GM12878 (cell line): ENCODE measurements at regions not wholly inside any gene's neighbourhood (a gene's known extent, or its start where the extent isn't known, plus 50 kb on each side); places are given as distances from the start of the nearest gene placed in this dataset.

ENCODE experiments used
- ATAC-seq: fragments of 200-7000 bp; cut with Tn5 transposase; 3 replicates; pipeline ENCODE4 v1.9.1; 2020; ENCODE audit warnings: mild to moderate bottlenecking, moderate library complexity
- BruUV-seq: library from RNA; stranded (reverse); fragments of 400-500 nt; replicated peaks from 2 replicates; lab custom pipeline; 2021; lab: Mats Ljungman, UMichigan
- CTCF ChIA-PET: fragments of 300-600 bp; sonication (Branson Sonifier 250); formaldehyde crosslinking; extraction: SDS; loops from one replicate; lab custom pipeline; 2021; ENCODE audit warnings: inconsistent platforms; lab: Yijun Ruan, JAX
- POLR2A ChIA-PET: fragments of 350-600 bp; formaldehyde crosslinking; extraction: SDS; loops from one replicate; lab custom pipeline; 2021; ENCODE audit warnings: inconsistent platforms; lab: Charles Lee
- RAD21 ChIA-PET: fragments of 300-600 bp; sonication (Branson Sonifier 250); formaldehyde crosslinking; loops from one replicate; lab custom pipeline; 2023; ENCODE audit warnings: antibody characterized with exemption; ENCODE audit not compliant: unreplicated experiment; lab: Charles Lee
- SMC1A ChIA-PET: fragments of 300-600 bp; sonication (Branson Sonifier 250); formaldehyde crosslinking; loops from one replicate; lab custom pipeline; 2023; ENCODE audit not compliant: unreplicated experiment, uncharacterized antibody; lab: Charles Lee
- DNase-seq: peaks from one replicate; pipeline ENCODE4 v3.0.0-alpha.2; 2011; ENCODE audit warnings: low read depth, low spot score
- FAIRE-seq: peaks from 3 replicates; lab custom pipeline; 2011; peaks lifted over from hg19 to GRCh38; lab: Jason Lieb, UNC
- H2AFZ ChIP-seq: 2 replicates; pipeline ENCODE4 v1.6.0; 2011; ENCODE audit warnings: low read depth, low read length, control low read depth; ENCODE audit not compliant: control insufficient read depth
- H3K27ac ChIP-seq: 2 replicates; pipeline ENCODE4 v1.5.1; 2011; ENCODE audit warnings: control low read depth; ENCODE audit not compliant: control insufficient read depth, insufficient read depth
- H3K27me3 ChIP-seq, 2 experiments: replicated peaks in 1 of 2; 2 replicates each; pipeline versions ENCODE4 v1.6.0 to v1.6.1; 2011; ENCODE audit warnings: low read length in 1 of 2; ENCODE audit not compliant: control insufficient read depth in 2 of 2, insufficient read depth in 2 of 2
- H3K36me3 ChIP-seq, 2 experiments: 2 replicates each; pipeline ENCODE4 v1.5.1; 2011; ENCODE audit warnings: low read length in 1 of 2; ENCODE audit not compliant: control insufficient read depth in 2 of 2, insufficient read depth in 2 of 2
- H3K4me1 ChIP-seq: 2 replicates; pipeline ENCODE4 v1.6.1; 2011; ENCODE audit warnings: mild to moderate bottlenecking, low read length, moderate library complexity, mixed read lengths; ENCODE audit not compliant: control insufficient read depth, insufficient read depth
- H3K4me2 ChIP-seq: 2 replicates; pipeline ENCODE4 v1.6.0; 2011; ENCODE audit warnings: control low read depth; ENCODE audit not compliant: control insufficient read depth, insufficient read depth
- H3K4me3 ChIP-seq: fragments of 200-600 bp; sonication (generic); 2 replicates; pipeline ENCODE4 v1.5.1; 2016
- H3K79me2 ChIP-seq: 2 replicates; pipeline ENCODE4 v1.6.0; 2011; ENCODE audit warnings: low read length; ENCODE audit not compliant: control insufficient read depth, insufficient read depth
- H3K9ac ChIP-seq: 2 replicates; pipeline ENCODE4 v1.8.0; 2011; ENCODE audit warnings: low read length, control low read depth, mixed read lengths; ENCODE audit not compliant: control insufficient read depth, insufficient read depth
- H3K9me3 ChIP-seq: replicated peaks from 3 replicates; pipeline ENCODE4 v1.5.1; 2011; ENCODE audit warnings: mild to moderate bottlenecking, low read length; ENCODE audit not compliant: control insufficient read depth, insufficient read depth
- H4K20me1 ChIP-seq: 2 replicates; pipeline ENCODE4 v1.6.0; 2011; ENCODE audit not compliant: control insufficient read depth, insufficient read depth
- BACH1 ChIP-seq: fragments of 450-650 bp; IDR thresholded peaks from 2 replicates; pipeline ENCODE4 v1.6.1; 2017; ENCODE audit warnings: mild to moderate bottlenecking, borderline replicate concordance
- BRCA1 ChIP-seq: IDR thresholded peaks from 2 replicates; pipeline ENCODE4 v1.6.1; 2011; ENCODE audit warnings: low read depth, low read length, improper control_type of control experiment
- CHD1 ChIP-seq: IDR thresholded peaks from 2 replicates; pipeline ENCODE4 v1.6.1; 2012; ENCODE audit warnings: low read depth, low read length, improper control_type of control experiment
- EED ChIP-seq: sonication (generic); IDR thresholded peaks from 2 replicates; pipeline ENCODE4 v1.6.1; 2016; ENCODE audit warnings: antibody characterized with exemption, low read depth
- ETV6 ChIP-seq, 2 experiments: fragments of 450-650 bp in 1 of 2; IDR thresholded peaks in 1 of 2; conservative IDR thresholded peaks in 1 of 2; 2 replicates each; pipeline ENCODE4 v1.6.1; 2014; ENCODE audit warnings: antibody characterized with exemption in 1 of 2, borderline replicate concordance in 1 of 2, low read depth in 1 of 2, mild to moderate bottlenecking in 1 of 2, moderate library complexity in 1 of 2
- MYB ChIP-seq: fragments of 150-350 bp; IDR thresholded peaks from 2 replicates; pipeline ENCODE4 v1.6.1; 2014; ENCODE audit warnings: mild to moderate bottlenecking, low read depth, low read length, borderline replicate concordance
- NFXL1 ChIP-seq: fragments of 450-650 bp; IDR thresholded peaks from 2 replicates; pipeline ENCODE4 v1.6.1; 2017; ENCODE audit warnings: antibody characterized with exemption, mild to moderate bottlenecking, borderline replicate concordance
- RCOR1 ChIP-seq: conservative IDR thresholded peaks from 2 replicates; pipeline ENCODE4 v1.6.1; 2012; ENCODE audit warnings: low read depth, low read length, improper control_type of control experiment
- SIN3A ChIP-seq: IDR thresholded peaks from 2 replicates; pipeline ENCODE4 v1.6.1; 2012; ENCODE audit warnings: low read depth, low read length, improper control_type of control experiment
- SIX5 ChIP-seq: IDR thresholded peaks from 2 replicates; pipeline ENCODE4 v1.6.1; 2011; ENCODE audit warnings: mild to moderate bottlenecking, low read depth, low read length, moderate library complexity; ENCODE audit not compliant: severe bottlenecking
- WRNIP1 ChIP-seq: IDR thresholded peaks from 2 replicates; pipeline ENCODE4 v1.6.1; 2011; ENCODE audit warnings: low read depth, low read length, improper control_type of control experiment, borderline replicate concordance
- YY1 ChIP-seq: IDR thresholded peaks from 2 replicates; pipeline ENCODE4 v1.6.1; 2011; ENCODE audit warnings: low read depth, mild to moderate bottlenecking, low read length
- WGBS: methylation state at CpG from one replicate; pipeline ENCODE4 v1.1.6; 2016; ENCODE audit warnings: low lambda C conversion rate; ENCODE audit not compliant: insufficient replicate concordance, insufficient coverage; ENCODE audit errors: missing lambda C conversion rate; 5-methylcytosine and 5-hydroxymethylcytosine counted together
- in situ Hi-C: fragments of 300-500 bp; cut with MboI; formaldehyde crosslinking; loops from 9 replicates; pipeline ENCODE4 v1.14.3; 2018; ENCODE audit warnings: mixed read lengths
- intact Hi-C: fragments of 100-400 bp; cut with micrococcal nuclease; formaldehyde crosslinking; loops from one replicate; pipeline ENCODE4 v1.14.2; 2022; ENCODE audit not compliant: unreplicated experiment
- TF ChIP-seq, protein P1 (sequence below): IDR thresholded peaks from 2 replicates; pipeline ENCODE4 v1.6.1; 2011; ENCODE audit warnings: borderline replicate concordance, low read depth, mild to moderate bottlenecking, moderate library complexity, low read length; ENCODE audit not compliant: insufficient read depth, poor library complexity, severe bottlenecking
- TF ChIP-seq, protein P2 (sequence below): fragments of 450-650 bp; IDR thresholded peaks from 2 replicates; pipeline ENCODE4 v1.6.1; 2018; ENCODE audit warnings: mild to moderate bottlenecking, low read depth, moderate library complexity; ENCODE audit not compliant: partially characterized antibody
- TF ChIP-seq, protein P3 (sequence below): fragments of 450-650 bp; IDR thresholded peaks from 2 replicates; pipeline ENCODE4 v1.6.1; 2016; ENCODE audit warnings: mild to moderate bottlenecking, moderate library complexity, borderline replicate concordance
- TF ChIP-seq, protein P4 (sequence below): IDR thresholded peaks from 2 replicates; pipeline ENCODE4 v1.6.1; 2012; ENCODE audit warnings: low read depth, low read length, improper control_type of control experiment

GRCh38 chr12:75742048-75742447 lies 230.6 kb upstream of the KRR1 start:
- Histone ChIP-seq H3K36me3 (no peaks in the 10 kb centered on the region), H3K4me3 (no peak overlapping the region), H3K27ac (no peak overlapping the region), H4K20me1 (no peaks in the 10 kb centered on the region), H3K27me3 (no peaks in the 10 kb centered on the region), H3K9me3 (no peaks in the 10 kb centered on the region), H3K79me2 (no peaks in the 10 kb centered on the region), H3K4me2 (no peak overlapping the region), H3K4me1 (no peaks in the 10 kb centered on the region), H3K9ac (no peak overlapping the region), H2AFZ (no peak overlapping the region)
- BruUV-seq: no TSS peak
- ATAC-seq (no peak), FAIRE-seq (no peak), DNase-seq (no peak)
- ChIA-PET POLR2A (no interaction called here), RAD21 (no interaction called here), SMC1A (no interaction called here), CTCF (interaction anchor here (0.7 kb wide), 1 partner anchor 11 kb away, joined by 3 read pairs; no protein-coding TSS in a partner anchor)
- 33% methylated on average over 4 of the region's 4 CpGs for WGBS
- intact Hi-C loops: no loop called here
- in situ Hi-C loops: no loop called here
- no peak for TF ChIP-seq WRNIP1
- no peak for TF ChIP-seq NFXL1
- TF ChIP-seq SIX5: no peak
- TF ChIP-seq CHD1: no peak
- TF ChIP-seq, protein P1, sequence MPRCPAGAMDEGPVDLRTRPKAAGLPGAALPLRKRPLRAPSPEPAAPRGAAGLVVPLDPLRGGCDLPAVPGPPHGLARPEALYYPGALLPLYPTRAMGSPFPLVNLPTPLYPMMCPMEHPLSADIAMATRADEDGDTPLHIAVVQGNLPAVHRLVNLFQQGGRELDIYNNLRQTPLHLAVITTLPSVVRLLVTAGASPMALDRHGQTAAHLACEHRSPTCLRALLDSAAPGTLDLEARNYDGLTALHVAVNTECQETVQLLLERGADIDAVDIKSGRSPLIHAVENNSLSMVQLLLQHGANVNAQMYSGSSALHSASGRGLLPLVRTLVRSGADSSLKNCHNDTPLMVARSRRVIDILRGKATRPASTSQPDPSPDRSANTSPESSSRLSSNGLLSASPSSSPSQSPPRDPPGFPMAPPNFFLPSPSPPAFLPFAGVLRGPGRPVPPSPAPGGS: no peak
- TF ChIP-seq, protein P2, sequence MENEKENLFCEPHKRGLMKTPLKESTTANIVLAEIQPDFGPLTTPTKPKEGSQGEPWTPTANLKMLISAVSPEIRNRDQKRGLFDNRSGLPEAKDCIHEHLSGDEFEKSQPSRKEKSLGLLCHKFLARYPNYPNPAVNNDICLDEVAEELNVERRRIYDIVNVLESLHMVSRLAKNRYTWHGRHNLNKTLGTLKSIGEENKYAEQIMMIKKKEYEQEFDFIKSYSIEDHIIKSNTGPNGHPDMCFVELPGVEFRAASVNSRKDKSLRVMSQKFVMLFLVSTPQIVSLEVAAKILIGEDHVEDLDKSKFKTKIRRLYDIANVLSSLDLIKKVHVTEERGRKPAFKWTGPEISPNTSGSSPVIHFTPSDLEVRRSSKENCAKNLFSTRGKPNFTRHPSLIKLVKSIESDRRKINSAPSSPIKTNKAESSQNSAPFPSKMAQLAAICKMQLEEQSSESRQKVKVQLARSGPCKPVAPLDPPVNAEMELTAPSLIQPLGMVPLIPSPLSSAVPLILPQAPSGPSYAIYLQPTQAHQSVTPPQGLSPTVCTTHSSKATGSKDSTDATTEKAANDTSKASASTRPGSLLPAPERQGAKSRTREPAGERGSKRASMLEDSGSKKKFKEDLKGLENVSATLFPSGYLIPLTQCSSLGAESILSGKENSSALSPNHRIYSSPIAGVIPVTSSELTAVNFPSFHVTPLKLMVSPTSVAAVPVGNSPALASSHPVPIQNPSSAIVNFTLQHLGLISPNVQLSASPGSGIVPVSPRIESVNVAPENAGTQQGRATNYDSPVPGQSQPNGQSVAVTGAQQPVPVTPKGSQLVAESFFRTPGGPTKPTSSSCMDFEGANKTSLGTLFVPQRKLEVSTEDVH: no peak
- TF ChIP-seq YY1: no peak
- TF ChIP-seq RCOR1: no peak
- TF ChIP-seq, protein P3, sequence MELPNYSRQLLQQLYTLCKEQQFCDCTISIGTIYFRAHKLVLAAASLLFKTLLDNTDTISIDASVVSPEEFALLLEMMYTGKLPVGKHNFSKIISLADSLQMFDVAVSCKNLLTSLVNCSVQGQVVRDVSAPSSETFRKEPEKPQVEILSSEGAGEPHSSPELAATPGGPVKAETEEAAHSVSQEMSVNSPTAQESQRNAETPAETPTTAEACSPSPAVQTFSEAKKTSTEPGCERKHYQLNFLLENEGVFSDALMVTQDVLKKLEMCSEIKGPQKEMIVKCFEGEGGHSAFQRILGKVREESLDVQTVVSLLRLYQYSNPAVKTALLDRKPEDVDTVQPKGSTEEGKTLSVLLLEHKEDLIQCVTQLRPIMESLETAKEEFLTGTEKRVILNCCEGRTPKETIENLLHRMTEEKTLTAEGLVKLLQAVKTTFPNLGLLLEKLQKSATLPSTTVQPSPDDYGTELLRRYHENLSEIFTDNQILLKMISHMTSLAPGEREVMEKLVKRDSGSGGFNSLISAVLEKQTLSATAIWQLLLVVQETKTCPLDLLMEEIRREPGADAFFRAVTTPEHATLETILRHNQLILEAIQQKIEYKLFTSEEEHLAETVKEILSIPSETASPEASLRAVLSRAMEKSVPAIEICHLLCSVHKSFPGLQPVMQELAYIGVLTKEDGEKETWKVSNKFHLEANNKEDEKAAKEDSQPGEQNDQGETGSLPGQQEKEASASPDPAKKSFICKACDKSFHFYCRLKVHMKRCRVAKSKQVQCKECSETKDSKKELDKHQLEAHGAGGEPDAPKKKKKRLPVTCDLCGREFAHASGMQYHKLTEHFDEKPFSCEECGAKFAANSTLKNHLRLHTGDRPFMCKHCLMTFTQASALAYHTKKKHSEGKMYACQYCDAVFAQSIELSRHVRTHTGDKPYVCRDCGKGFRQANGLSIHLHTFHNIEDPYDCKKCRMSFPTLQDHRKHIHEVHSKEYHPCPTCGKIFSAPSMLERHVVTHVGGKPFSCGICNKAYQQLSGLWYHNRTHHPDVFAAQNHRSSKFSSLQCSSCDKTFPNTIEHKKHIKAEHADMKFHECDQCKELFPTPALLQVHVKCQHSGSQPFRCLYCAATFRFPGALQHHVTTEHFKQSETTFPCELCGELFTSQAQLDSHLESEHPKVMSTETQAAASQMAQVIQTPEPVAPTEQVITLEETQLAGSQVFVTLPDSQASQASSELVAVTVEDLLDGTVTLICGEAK: no peak
- TF ChIP-seq MYB: no peak
- TF ChIP-seq EED: no peak
- no peak for TF ChIP-seq BRCA1
- no peak for TF ChIP-seq SIN3A
- TF ChIP-seq ETV6 (conservative IDR thresholded peaks at IDR 0.05 in 1 of 2, IDR thresholded peaks at IDR 0.05 in 1 of 2; ENCODE audit: borderline replicate concordance in 1 of 2, low read depth in 1 of 2): no peak
- TF ChIP-seq BACH1: no peak
- TF ChIP-seq, protein P4, sequence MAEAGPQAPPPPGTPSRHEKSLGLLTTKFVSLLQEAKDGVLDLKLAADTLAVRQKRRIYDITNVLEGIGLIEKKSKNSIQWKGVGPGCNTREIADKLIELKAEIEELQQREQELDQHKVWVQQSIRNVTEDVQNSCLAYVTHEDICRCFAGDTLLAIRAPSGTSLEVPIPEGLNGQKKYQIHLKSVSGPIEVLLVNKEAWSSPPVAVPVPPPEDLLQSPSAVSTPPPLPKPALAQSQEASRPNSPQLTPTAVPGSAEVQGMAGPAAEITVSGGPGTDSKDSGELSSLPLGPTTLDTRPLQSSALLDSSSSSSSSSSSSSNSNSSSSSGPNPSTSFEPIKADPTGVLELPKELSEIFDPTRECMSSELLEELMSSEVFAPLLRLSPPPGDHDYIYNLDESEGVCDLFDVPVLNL: no peak
